Ishikawa (cell line): ENCODE measurements at regions not wholly inside any gene's neighbourhood (a gene's known extent, or its start where the extent isn't known, plus 50 kb on each side); places are given as distances from the start of the nearest gene placed in this dataset.

Experiments
- CEBPB ChIP-seq: IDR thresholded peaks from 2 replicates; pipeline ENCODE4 v1.6.1; 2012
- CREB1 ChIP-seq: IDR thresholded peaks from 2 replicates; pipeline ENCODE4 v1.6.1; 2012; ENCODE audit warnings: low read depth
- EGR1 ChIP-seq: IDR thresholded peaks from 2 replicates; pipeline ENCODE4 v1.6.1; 2012
- EP300 ChIP-seq: IDR thresholded peaks from 2 replicates; pipeline ENCODE4 v1.6.1; 2012; ENCODE audit warnings: borderline replicate concordance
- FOXM1 ChIP-seq: IDR thresholded peaks from 2 replicates; pipeline ENCODE4 v1.6.1; 2012; ENCODE audit warnings: low read depth, borderline replicate concordance
- MAX ChIP-seq: IDR thresholded peaks from 2 replicates; pipeline ENCODE4 v1.6.1; 2012
- NFIC ChIP-seq: IDR thresholded peaks from 2 replicates; pipeline ENCODE4 v1.6.1; 2012
- RAD21 ChIP-seq: IDR thresholded peaks from 2 replicates; pipeline ENCODE4 v1.6.1; 2012; ENCODE audit warnings: low read depth
- REST ChIP-seq: IDR thresholded peaks from 2 replicates; pipeline ENCODE4 v1.6.1; 2012; ENCODE audit warnings: low read depth, mild to moderate bottlenecking
- TAF1 ChIP-seq: IDR thresholded peaks from 2 replicates; pipeline ENCODE4 v1.6.1; 2012; ENCODE audit warnings: low read depth, mild to moderate bottlenecking
- TCF12 ChIP-seq: IDR thresholded peaks from 2 replicates; pipeline ENCODE4 v1.6.1; 2012; ENCODE audit warnings: low read depth
- TEAD4 ChIP-seq: IDR thresholded peaks from 2 replicates; pipeline ENCODE4 v1.6.1; 2012
- USF1 ChIP-seq: IDR thresholded peaks from 2 replicates; pipeline ENCODE4 v1.6.1; 2012
- YY1 ChIP-seq: IDR thresholded peaks from 2 replicates; pipeline ENCODE4 v1.6.1; 2012; ENCODE audit warnings: low read depth
- ZBTB7A ChIP-seq: IDR thresholded peaks from 2 replicates; pipeline ENCODE4 v1.6.1; 2012; ENCODE audit warnings: low read depth

GRCh38 chr12:33825986-33826602 is 196.2 kb upstream of the ALG10 start:
- TF ChIP-seq EP300 (no peak), YY1 (no peak), USF1 (no peak), CEBPB (no peak), EGR1 (no peak), ZBTB7A (no peak), NFIC (no peak), TAF1 (no peak), RAD21 (no peak), REST (no peak), TEAD4 (no peak), TCF12 (no peak), MAX (no peak)

- TF ChIP-seq FOXM1 (no peak), CEBPB (no peak), YY1 (no peak), EGR1 (no peak), USF1 (no peak), REST (no peak), NFIC (no peak), EP300 (no peak), RAD21 (no peak), ZBTB7A (no peak), MAX (no peak)
Measured at GRCh38 chr12:33828326-33828725, 194.0 kb upstream of the ALG10 start.

GRCh38 chr12:33830070-33830469 is 192.2 kb upstream of the ALG10 start:
- no peak for TF ChIP-seq EGR1
- TF ChIP-seq TEAD4, result no peak
- no peak for TF ChIP-seq RAD21
- TF ChIP-seq YY1, result no peak
- no peak for TF ChIP-seq USF1
- TF ChIP-seq REST, result no peak
- TF ChIP-seq CREB1, result no peak
- no peak for TF ChIP-seq NFIC
- no peak for TF ChIP-seq CEBPB
- TF ChIP-seq ZBTB7A, result no peak

GRCh38 chr12:33832900-33833299 is 189.4 kb upstream of the ALG10 start:
- TF ChIP-seq YY1, result no peak
- no peak for TF ChIP-seq REST
- TF ChIP-seq MAX, result no peak
- no peak for TF ChIP-seq CEBPB
- no peak for TF ChIP-seq TCF12
- TF ChIP-seq RAD21, result no peak
- TF ChIP-seq FOXM1, result no peak
- no peak for TF ChIP-seq EP300
- no peak for TF ChIP-seq USF1
